ENCODE measurements at regions not wholly inside any gene's neighbourhood (a gene's known extent, or its start where the extent isn't known, plus 50 kb on each side); places are given as distances from the start of the nearest gene placed in this dataset.

- ATAC-seq (ENCODE audit: low read depth) (no peak), DNase-seq (no peak)
- Histone ChIP-seq H3K27me3 (replicated peaks in 1 of 4; ENCODE audit: control extremely low read depth in 1 of 4, control insufficient read depth in 3 of 4, insufficient read depth in 4 of 4, low read length in 3 of 4) (no peaks in the 10 kb centered on the region), H3K79me2 (ENCODE audit: control insufficient read depth, insufficient read depth, low read length) (no peaks in the 10 kb centered on the region), H3K27ac (ENCODE audit: low read length in 2 of 2) (no peak overlapping the region), H2AFZ (ENCODE audit: insufficient read depth, low read depth, low read length, poor library complexity, severe bottlenecking) (no peak overlapping the region), H3K36me3 (replicated peaks in 1 of 2; ENCODE audit: control extremely low read depth in 1 of 2, control insufficient read depth in 1 of 2, extremely low read depth in 1 of 2, insufficient read depth in 2 of 2, low read length in 1 of 2) (no peaks in the 10 kb centered on the region), H3K4me1 (ENCODE audit: control insufficient read depth in 2 of 2, insufficient read depth in 2 of 2, low read length in 2 of 2) (peaks cover 0 to 5% of the 10 kb centered on the region in 2 donors), H3K9ac (ENCODE audit: low read length) (no peak overlapping the region), H3K9me3 (ENCODE audit: control extremely low read depth in 1 of 3, control insufficient read depth in 2 of 3, insufficient read depth in 1 of 3, low read length in 2 of 3) (no peaks in the 10 kb centered on the region), H4K20me1 (ENCODE audit: control insufficient read depth, insufficient read depth, low read length, poor library complexity, severe bottlenecking) (no peaks in the 10 kb centered on the region), H3K4me3 (ENCODE audit: control extremely low read depth in 1 of 5, extremely low read depth in 1 of 5, insufficient read depth in 1 of 5, low read depth in 2 of 5, low read length in 4 of 5) (no peak overlapping the region), H3K4me2 (replicated peaks; ENCODE audit: low read depth, low read length, poor library complexity, severe bottlenecking) (no peak overlapping the region)
- Mint-ChIP-seq H3K27me3 (no peaks in the 10 kb centered on the region), H3K4me3 (no peak overlapping the region), H3K4me1 (peaks cover 9% of the 10 kb centered on the region), H3K27ac (no peak overlapping the region), H3K9me3 (ENCODE audit: insufficient read depth) (no peaks in the 10 kb centered on the region)
- no CpG with 5 or more reads among the region's 3 CpGs for WGBS (ENCODE audit: insufficient coverage)
- POLR2A ChIA-PET: no interaction called here
- CTCF ChIA-PET: no interaction called here
- TF ChIP-seq CTCF (IDR thresholded peaks at IDR 0.05): no peak
- no peak for TF ChIP-seq EZH2 (IDR thresholded peaks at IDR 0.05; ENCODE audit: borderline replicate concordance, insufficient read depth, low read depth, low read length, poor library complexity, severe bottlenecking)
- intact Hi-C loops (cut with micrococcal nuclease): no loop called here
These were observed 415.1 kb downstream of the BCAT1 start for GRCh38 chr12:24533716-24534352.

GRCh38 chr12:24530689-24531088 lies 418.2 kb downstream of the BCAT1 start:
- Histone ChIP-seq H3K4me2 (replicated peaks; ENCODE audit: low read depth, low read length, poor library complexity, severe bottlenecking) (no peak overlapping the region), H3K79me2 (ENCODE audit: control insufficient read depth, insufficient read depth, low read length) (no peaks in the 10 kb centered on the region), H2AFZ (ENCODE audit: insufficient read depth, low read depth, low read length, poor library complexity, severe bottlenecking) (no peak overlapping the region), H3K9me3 (ENCODE audit: control extremely low read depth in 1 of 3, control insufficient read depth in 2 of 3, insufficient read depth in 1 of 3, low read length in 2 of 3) (no peaks in the 10 kb centered on the region), H3K36me3 (replicated peaks in 1 of 2; ENCODE audit: control extremely low read depth in 1 of 2, control insufficient read depth in 1 of 2, extremely low read depth in 1 of 2, insufficient read depth in 2 of 2, low read length in 1 of 2) (no peaks in the 10 kb centered on the region), H3K27me3 (replicated peaks in 1 of 4; ENCODE audit: control extremely low read depth in 1 of 4, control insufficient read depth in 3 of 4, insufficient read depth in 4 of 4, low read length in 3 of 4) (no peaks in the 10 kb centered on the region), H4K20me1 (ENCODE audit: control insufficient read depth, insufficient read depth, low read length, poor library complexity, severe bottlenecking) (no peaks in the 10 kb centered on the region), H3K4me1 (ENCODE audit: control insufficient read depth in 2 of 2, insufficient read depth in 2 of 2, low read length in 2 of 2) (peaks cover 0 to 1% of the 10 kb centered on the region in 2 donors), H3K9ac (ENCODE audit: low read length) (no peak overlapping the region), H3K27ac (ENCODE audit: low read length in 2 of 2) (no peak overlapping the region), H3K4me3 (ENCODE audit: control extremely low read depth in 1 of 5, extremely low read depth in 1 of 5, insufficient read depth in 1 of 5, low read depth in 2 of 5, low read length in 4 of 5) (no peak overlapping the region)
- WGBS (ENCODE audit: insufficient coverage): no CpG with 5 or more reads among the region's 2 CpGs
- Mint-ChIP-seq H3K4me3 (no peak overlapping the region), H3K4me1 (peaks cover 9% of the 10 kb centered on the region), H3K9me3 (ENCODE audit: insufficient read depth) (no peaks in the 10 kb centered on the region), H3K27me3 (no peaks in the 10 kb centered on the region), H3K27ac (no peak overlapping the region)
- ChIA-PET CTCF (interaction anchor here (0.5 kb wide), 1 partner anchor 462 kb away, joined by 3 read pairs; no protein-coding TSS in a partner anchor), POLR2A (no interaction called here)
- no peak for ATAC-seq (ENCODE audit: low read depth)
- TF ChIP-seq EZH2 (IDR thresholded peaks at IDR 0.05; ENCODE audit: borderline replicate concordance, insufficient read depth, low read depth, low read length, poor library complexity, severe bottlenecking) (no peak), CTCF (IDR thresholded peaks at IDR 0.05) (no peak)
- intact Hi-C loops (cut with micrococcal nuclease): no loop called here
- no peak for DNase-seq
